ENCODE measurements at regions not wholly inside any gene's neighbourhood (a gene's known extent, or its start where the extent isn't known, plus 50 kb on each side); places are given as distances from the start of the nearest gene placed in this dataset.
"Not testable (repeated sequence)": the region's sequence is repeated elsewhere in the genome, so short reads cannot be mapped to it uniquely, and the experiment has no call there.

DNA sequence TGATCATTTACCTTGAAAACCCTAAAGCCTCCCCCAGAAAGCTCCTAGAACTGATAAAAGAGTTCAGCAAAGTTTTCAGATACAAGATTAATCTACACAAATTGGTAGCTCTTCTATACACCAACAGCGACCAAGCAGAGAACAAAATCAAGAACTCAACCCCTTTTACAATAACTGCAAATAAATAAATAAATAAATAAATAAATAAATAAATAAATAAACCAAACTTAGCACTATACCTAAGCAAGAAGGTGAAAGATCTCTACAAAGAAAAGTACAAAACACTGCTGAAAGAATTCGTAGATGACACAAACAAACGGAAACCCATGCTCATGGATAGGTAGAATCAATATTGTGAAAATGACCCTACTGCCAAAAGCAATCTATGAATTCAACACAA, 182.0 kb upstream of the RND3 start:
- H3K4me1 ChIP-seq: no peaks in the 10 kb centered on the region
- H3K36me3 ChIP-seq: no peaks in the 10 kb centered on the region
- TF ChIP-seq POLR2AphosphoS5 (IDR thresholded peaks at IDR 0.05) (no peak), EP300 (IDR thresholded peaks at IDR 0.05) (no peak), POLR2A (IDR thresholded peaks at IDR 0.05) (no peak)
- TF ChIP-seq, protein P1, sequence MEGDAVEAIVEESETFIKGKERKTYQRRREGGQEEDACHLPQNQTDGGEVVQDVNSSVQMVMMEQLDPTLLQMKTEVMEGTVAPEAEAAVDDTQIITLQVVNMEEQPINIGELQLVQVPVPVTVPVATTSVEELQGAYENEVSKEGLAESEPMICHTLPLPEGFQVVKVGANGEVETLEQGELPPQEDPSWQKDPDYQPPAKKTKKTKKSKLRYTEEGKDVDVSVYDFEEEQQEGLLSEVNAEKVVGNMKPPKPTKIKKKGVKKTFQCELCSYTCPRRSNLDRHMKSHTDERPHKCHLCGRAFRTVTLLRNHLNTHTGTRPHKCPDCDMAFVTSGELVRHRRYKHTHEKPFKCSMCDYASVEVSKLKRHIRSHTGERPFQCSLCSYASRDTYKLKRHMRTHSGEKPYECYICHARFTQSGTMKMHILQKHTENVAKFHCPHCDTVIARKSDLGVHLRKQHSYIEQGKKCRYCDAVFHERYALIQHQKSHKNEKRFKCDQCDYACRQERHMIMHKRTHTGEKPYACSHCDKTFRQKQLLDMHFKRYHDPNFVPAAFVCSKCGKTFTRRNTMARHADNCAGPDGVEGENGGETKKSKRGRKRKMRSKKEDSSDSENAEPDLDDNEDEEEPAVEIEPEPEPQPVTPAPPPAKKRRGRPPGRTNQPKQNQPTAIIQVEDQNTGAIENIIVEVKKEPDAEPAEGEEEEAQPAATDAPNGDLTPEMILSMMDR (IDR thresholded peaks at IDR 0.05): no peak
- no peak for ATAC-seq
- H3K4me3 ChIP-seq: no peak overlapping the region
- H3K9me3 ChIP-seq: no peaks in the 10 kb centered on the region
- H3K27ac ChIP-seq: no peak overlapping the region
- no peaks in the 10 kb centered on the region for H3K27me3 ChIP-seq
- WGBS, 2 donors (ENCODE audit: low coverage in 1 of 2): 77 to 93% methylated on average over 2 to 3 of the region's 3 CpGs

DNA sequence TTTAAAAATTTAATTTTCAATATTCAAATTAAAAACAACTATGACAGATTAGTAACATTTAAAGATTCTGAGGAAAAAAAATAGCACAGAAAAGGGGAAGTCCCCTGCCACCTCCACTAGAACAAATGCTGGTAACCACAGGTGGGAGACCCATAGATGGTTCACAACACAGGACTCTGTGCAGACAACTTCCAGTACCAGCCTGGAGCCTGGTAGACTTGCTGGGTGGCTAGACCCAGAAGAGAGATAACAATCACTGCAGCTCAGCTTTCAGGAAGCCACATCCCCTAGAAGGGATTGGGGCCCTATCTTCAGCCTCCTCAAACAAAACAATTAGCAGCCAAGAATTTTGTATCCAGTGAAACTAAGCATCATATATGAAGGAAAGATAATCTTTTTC, 179.6 kb upstream of the RND3 start:
- H3K27me3 ChIP-seq, H3K4me1 ChIP-seq, H3K9me3 ChIP-seq, H3K4me3 ChIP-seq, H3K27ac ChIP-seq, H3K36me3 ChIP-seq, ATAC-seq: not testable (repeated sequence)

DNA sequence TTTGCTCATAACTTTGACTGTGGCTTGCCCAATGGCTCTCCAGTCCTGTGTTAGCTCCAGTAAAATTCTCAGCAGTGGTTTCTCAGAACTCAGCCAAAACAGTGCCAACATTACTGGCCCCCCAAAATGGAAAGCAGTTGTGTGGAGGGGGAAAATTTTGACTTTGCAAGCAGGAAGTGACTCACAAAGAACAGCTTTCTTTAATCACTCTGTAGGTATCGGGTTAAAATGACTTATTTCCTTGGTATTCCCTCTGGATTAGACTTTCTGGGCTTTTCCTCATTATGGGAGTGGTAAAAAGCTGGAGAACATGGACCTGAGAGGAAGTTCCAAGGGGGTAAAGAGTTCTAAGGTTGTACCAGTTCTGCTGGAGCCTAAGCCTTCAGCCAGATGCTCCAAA, 175.7 kb upstream of the RND3 start:
- ATAC-seq: no peak
- Histone ChIP-seq H3K27ac (no peak overlapping the region), H3K4me3 (no peak overlapping the region), H3K27me3 (no peaks in the 10 kb centered on the region), H3K9me3 (peaks cover 0 to 19% (median 0%) of the 10 kb centered on the region in 3 donors), H3K36me3 (no peaks in the 10 kb centered on the region), H3K4me1 (no peaks in the 10 kb centered on the region)
- TF ChIP-seq EP300 (IDR thresholded peaks at IDR 0.05) (no peak), POLR2AphosphoS5 (IDR thresholded peaks at IDR 0.05) (no peak), POLR2A (IDR thresholded peaks at IDR 0.05) (no peak)
- TF ChIP-seq, protein P1 (IDR thresholded peaks at IDR 0.05): no peak
- 36% methylated on average over 1 of the region's 1 CpG; no CpG with 5 or more reads in 1 of the 2 donors for WGBS, 2 donors (ENCODE audit: low coverage in 1 of 2)

DNA sequence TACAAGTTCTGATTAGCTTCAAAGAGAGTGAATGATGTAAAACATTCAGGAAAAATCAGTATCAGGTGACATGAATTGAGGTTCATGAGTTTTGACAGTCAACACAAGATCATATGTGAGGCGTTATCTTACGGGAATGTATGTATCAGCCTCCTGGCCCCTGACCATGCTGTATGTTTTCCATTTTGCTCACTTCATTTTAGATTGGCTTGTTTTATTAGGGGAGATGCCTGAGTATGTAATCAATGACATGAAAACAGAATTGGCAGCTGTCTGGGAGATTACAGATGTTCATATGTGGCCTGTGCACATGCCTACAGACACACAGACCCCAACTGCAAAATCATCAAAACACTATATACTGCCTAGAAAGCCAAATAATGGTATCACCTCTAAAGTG, 168.5 kb upstream of the RND3 start:
- 100% methylated on average over 2 of the region's 2 CpGs for WGBS, 2 donors (ENCODE audit: low coverage in 1 of 2)
- no peak overlapping the region for H3K27ac ChIP-seq
- H3K36me3 ChIP-seq: no peaks in the 10 kb centered on the region
- ATAC-seq: no peak
- no peaks in the 10 kb centered on the region for H3K4me1 ChIP-seq
- H3K9me3 ChIP-seq: peaks cover 0 to 3% (median 0%) of the 10 kb centered on the region in 3 donors
- H3K4me3 ChIP-seq: no peak overlapping the region
- no peak for TF ChIP-seq POLR2A (IDR thresholded peaks at IDR 0.05)
- TF ChIP-seq, protein P1 (IDR thresholded peaks at IDR 0.05): no peak
- TF ChIP-seq EP300 (IDR thresholded peaks at IDR 0.05): no peak
- no peak for TF ChIP-seq POLR2AphosphoS5 (IDR thresholded peaks at IDR 0.05)
- no peaks in the 10 kb centered on the region for H3K27me3 ChIP-seq

DNA sequence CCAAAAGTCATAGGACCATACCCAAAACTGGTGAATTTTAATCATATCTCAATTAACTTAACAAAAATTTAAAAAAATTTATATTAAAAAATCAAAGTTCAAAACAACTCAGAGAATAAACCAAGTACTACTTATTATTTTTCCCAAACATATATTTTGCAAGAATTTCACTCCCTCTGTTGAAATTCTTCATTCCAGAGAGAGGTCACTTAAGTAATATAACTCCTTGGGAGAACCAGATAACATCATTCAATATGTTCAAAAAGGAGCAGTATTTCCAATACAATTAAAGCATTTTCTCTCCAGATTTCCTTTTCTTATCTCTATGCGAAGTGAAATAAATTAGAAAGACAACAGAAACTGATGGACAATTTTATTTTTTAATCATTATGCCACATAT, 165.9 kb upstream of the RND3 start:
- H3K27ac ChIP-seq: no peak overlapping the region
- no peaks in the 10 kb centered on the region for H3K27me3 ChIP-seq
- no peaks in the 10 kb centered on the region for H3K9me3 ChIP-seq
- no peak for ATAC-seq
- TF ChIP-seq POLR2AphosphoS5 (IDR thresholded peaks at IDR 0.05) (no peak), EP300 (IDR thresholded peaks at IDR 0.05) (no peak), POLR2A (IDR thresholded peaks at IDR 0.05) (no peak)
- TF ChIP-seq, protein P1 (IDR thresholded peaks at IDR 0.05): no peak
- no peaks in the 10 kb centered on the region for H3K4me1 ChIP-seq
- H3K36me3 ChIP-seq: no peaks in the 10 kb centered on the region
- H3K4me3 ChIP-seq: no peak overlapping the region
- 83 to 100% methylated on average over 1 of the region's 1 CpG for WGBS, 2 donors (ENCODE audit: low coverage in 1 of 2)

DNA sequence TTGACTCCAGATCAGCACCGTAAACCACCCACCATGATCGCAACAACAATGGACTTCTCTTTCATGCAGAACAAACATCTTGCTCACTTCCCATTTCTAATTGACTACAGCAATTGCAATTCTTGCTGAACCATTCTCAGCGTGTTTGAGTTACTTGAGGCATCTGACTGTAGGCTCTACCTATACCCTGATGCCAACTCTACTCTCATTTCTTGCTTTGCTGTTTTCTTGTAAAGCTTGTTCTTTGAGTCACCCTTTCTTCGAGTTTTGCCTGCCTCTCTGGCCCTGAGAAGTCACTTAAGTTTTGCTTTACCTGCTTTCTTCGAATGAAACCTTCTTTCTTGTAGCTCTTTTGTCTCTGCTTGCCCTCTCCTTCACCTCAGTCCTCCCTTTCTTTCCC, 160.5 kb upstream of the RND3 start:
- TF ChIP-seq POLR2AphosphoS5 (IDR thresholded peaks at IDR 0.05) (no peak), EP300 (IDR thresholded peaks at IDR 0.05) (no peak), POLR2A (IDR thresholded peaks at IDR 0.05) (no peak)
- TF ChIP-seq, protein P1 (IDR thresholded peaks at IDR 0.05): no peak

More for the DNA sequence above, 160.5 kb upstream of the RND3 start:
- Histone ChIP-seq H3K9me3 (no peaks in the 10 kb centered on the region), H3K36me3 (no peaks in the 10 kb centered on the region), H3K27ac (no peak overlapping the region), H3K4me1 (peaks cover 0 to 22% (median 0%) of the 10 kb centered on the region in 3 donors), H3K4me3 (no peak overlapping the region), H3K27me3 (no peaks in the 10 kb centered on the region)
- no peak for ATAC-seq
- 92 to 93% methylated on average over 5 of the region's 5 CpGs for WGBS, 2 donors (ENCODE audit: low coverage in 1 of 2)

All from gastroesophageal sphincter (tissue), 4 donors.